ENCODE measurements at regions not wholly inside any gene's neighbourhood (a gene's known extent, or its start where the extent isn't known, plus 50 kb on each side); places are given as distances from the start of the nearest gene placed in this dataset.
"Not testable (repeated sequence)": the region's sequence is repeated elsewhere in the genome, so short reads cannot be mapped to it uniquely, and the experiment has no call there.

DNA sequence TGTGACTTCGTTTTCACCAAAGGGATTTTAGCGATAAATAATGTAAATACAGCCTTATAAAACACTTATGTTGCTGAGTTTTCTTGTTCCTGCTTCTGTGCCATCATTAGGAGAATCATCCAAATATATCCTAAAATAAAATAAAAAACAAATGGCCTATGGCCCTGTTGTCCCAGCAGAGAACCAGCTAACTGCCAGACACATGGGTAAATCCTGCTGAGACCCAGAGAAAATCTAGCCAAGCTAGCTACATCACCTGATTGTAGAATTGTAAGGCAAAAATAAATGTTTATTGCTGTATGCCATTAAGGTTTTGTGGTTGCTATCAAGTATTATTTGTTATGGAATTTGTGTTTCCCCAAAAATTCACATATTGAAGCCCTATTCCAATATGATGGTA is 631.2 kb upstream of the SYNCRIP start:
- DNase-seq (ENCODE audit: low spot score) = no peak

DNA sequence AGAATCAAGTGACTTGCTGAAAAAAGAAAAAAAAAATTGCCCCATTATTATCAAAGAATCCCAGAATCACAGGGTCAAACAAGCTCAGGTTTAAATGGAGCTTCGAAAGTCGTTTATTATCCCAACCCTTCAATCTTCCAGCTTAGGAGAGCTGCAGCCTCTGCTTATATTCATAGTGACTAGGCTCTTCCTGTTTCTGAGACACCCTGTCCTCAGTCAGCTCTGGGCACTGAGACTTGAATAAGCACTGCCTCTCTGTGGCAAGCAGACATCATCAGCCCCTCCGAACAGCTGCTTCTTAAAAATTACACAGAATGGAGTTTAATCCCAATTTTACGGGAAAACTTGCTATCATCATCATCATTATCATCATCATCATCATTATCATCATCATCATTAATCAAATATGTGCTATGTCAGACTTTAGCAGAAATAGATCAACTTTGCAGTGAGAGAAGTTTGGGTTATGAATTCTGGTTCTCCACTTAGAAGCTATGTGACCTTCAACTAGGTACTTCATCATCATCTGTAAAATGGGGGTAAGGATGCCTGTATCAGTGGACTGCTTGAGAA is 614.0 kb upstream of the SYNCRIP start:
- no peak for DNase-seq (ENCODE audit: low spot score)

DNA sequence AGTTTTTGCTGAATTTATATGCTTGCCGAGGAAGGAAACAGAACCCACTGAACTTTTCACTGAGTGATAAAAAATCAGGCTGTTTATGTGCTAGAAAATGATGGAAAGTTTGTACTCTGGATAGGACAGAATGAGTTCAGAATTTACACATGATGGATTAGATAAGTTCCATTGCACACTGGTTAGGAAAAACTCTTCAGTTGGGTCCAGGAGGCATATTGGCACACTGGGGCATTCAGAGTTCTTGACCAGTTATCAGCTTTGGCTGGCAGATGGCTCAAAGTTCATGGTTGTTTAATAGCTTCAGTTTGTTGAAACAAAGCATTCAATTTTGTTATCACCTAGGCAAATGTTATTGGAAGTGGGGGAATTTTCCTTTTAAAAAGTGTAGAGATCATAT is 613.3 kb upstream of the SYNCRIP start:
- no peak for DNase-seq (ENCODE audit: low spot score)

DNA sequence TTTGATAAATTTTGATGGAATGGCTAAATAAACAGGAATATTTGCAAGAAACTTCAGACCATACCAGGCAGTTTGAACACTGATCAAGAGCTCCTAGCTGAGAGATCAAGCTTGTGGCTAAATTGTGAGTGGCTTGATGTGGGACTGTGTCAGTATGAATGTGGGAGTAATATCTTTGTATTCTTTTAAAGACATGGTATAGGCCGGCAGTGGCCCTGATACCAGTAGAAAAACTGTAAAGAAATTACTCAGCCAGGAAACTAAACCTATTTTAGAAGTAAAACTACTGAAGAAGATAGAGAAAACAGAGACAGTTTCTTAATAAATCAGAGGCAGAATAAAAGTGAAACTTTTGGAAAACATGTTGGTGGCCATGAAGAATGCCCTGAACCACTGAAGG is 608.4 kb upstream of the SYNCRIP start:
- no peak for DNase-seq (ENCODE audit: low spot score)

DNA sequence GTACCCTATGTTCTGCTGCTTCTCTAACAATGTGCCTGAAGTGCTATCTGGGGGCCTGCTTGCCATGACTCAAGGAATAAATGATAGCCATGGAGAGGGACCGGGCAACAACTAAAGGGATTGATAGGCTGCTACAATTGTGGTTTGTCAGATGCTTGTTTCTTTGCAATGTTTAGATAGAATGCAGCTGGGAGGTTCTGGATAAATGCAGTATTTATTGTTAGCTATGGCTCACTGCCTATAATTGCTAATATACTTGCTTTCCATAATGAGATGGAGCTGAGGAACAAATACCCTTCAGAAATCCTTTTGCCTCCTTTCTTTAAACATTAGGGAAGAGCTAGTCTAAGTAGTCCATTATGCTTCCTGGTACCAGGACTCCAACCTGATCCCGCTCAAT is 575.2 kb upstream of the SYNCRIP start:
- DNase-seq (ENCODE audit: low spot score) = no peak

DNA sequence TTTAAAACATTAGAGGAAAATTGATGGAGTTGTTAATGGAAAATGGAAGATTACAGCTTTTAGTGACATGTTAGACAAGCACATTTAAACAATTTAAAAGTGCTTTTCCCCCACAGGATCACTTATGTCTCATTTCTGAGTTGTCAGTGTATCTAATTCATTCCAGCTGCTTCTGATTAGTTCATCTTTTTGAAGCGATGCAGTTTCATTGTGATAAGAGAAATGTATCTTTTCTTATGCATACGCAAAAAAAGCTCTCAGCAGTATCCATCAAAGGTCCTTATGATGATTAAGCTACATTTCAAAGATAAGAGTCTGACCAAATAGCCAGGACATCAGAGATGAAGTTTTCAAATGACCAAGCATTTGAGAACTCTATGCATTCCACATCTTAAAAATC is 572.6 kb upstream of the SYNCRIP start:
- no peak for DNase-seq (ENCODE audit: low spot score)

DNA sequence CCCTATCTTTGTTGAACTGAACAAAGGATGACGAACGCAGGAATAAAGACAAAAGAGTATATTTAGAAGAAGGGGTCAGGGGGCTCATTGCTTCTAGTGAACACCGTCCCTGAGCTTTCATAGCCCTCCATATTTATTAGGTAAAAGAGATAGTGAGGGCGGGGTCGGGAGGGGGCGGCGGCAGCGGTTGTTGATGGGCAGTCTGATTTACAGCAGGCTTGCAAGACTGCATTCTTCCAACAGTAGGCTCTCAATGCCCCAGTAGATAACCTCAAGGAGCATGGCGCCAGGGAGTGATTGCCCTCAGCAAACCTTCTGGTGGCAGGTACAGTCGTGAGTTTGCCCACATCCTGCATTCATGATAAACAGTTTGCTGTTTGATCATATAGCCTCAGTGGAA is 563.3 kb upstream of the SYNCRIP start:
- no peak for DNase-seq (ENCODE audit: low spot score)

DNA sequence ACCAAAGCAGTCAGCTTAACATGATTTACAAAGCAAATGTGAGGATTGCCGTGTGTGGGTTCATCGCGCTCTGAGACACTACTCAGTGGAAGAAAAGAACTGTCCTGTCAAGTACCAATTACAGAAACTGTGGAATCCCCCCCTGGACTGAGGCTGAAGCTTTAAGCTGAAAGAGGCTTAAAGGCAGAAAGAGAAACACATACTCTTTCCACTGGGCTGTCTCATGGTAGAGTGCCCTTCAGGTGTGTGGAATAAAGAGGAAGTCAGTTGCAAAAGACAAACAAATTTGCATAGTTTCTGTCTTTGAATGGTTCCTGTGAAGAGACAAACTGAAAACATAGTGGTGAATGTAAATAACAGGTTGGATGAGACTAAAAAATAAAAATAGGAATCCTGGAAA is 560.4 kb upstream of the SYNCRIP start:
- no peak for DNase-seq (ENCODE audit: low spot score)

DNA sequence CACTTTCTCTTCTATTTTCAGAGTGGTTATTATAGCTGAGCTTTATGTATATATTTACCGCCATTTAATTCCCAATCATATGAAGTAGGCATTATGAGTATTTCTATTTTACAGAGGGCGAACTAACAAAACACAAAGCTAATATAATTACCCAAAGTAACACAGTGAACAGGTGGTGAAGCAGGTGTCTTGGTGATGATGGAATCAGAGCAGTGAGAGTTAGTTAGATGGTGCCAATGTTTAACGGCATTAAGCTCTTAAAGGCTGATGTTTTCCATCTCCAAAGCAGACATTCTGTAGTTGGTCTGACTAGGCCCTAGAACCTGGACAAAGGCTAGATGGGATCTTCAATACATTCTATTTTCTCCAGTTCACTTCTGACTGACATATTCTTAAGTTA is 551.1 kb upstream of the SYNCRIP start:
- DNase-seq (ENCODE audit: low spot score) = no peak

DNA sequence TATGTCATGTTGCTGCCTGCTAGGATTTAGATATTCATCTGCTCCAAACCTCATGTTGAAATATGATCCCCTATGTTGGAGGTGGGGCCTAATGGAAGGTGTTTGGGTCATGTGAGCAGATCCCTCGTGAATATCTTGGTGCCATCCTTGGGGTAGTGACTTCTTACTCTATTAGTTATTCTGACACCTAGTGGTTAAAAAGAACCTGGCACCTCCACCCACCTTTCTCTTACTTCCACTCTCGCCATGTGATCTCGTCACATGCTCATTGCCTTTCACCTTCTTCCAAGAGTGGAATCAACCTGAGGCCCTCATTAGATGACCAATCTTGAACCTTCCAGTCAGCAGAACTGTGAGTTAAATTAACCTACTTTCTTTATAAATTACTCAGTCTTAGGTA is 549.4 kb upstream of the SYNCRIP start:
- no peak for DNase-seq (ENCODE audit: low spot score)

DNA sequence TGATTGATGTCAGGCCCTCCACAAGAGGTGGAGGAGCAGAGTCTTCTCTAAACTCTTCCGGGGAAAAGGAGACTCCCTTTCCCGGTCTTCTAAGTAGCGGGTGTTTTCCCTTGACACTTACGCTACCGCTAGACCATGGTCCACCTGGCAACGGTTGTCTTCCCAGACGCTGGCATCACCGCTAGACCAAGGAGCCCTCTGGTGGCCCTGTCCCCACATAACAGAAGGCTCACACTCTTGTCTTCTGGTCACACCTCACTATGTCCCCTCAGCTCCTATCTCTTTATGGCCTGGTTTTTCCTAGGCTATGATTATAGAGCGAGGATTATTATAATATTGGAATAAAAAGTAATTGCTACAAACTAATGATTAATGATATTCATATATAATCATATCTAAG is 532.5 kb upstream of the SYNCRIP start:
- peak; percentile 38 for DNase-seq (ENCODE audit: low spot score)

DNA sequence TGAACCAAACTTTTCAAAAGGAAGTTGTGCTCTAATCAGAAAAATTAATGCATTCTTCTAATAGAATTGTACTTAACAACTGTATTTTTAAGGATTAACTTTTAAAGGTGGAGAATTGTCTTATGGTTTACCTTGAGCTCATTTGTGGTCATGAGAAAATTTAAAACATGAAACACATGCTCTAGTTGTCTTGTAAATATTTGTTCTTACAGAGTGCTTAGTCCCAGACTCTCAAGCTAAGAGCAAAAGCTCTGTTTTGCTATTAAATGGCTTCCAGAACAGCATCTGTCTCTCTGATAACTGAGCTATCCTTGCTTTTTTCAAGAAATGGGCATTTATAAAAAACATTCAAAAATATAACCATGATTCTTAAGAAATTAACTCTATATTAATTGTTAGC is 512.2 kb upstream of the SYNCRIP start:
- DNase-seq (ENCODE audit: low spot score) = no peak

DNA sequence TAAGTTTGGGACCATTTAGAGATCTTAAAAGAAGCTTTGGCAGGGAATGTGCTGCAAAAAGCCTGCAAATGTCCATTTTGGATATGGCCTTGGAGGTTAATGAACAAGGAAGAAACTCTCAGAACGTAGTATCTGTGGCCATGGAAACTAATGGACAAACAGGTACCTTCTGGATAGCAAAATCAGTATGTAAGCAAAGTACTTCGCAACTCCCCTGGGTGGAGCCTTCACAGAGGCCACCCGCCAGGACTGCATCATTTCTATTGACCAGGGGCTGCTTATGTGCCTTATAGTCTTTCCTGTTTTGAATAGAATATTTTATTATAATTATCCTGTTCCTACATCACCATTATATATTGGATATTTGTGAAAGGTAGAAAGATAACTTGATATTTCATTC is 510.8 kb upstream of the SYNCRIP start:
- no peak for DNase-seq (ENCODE audit: low spot score)

DNA sequence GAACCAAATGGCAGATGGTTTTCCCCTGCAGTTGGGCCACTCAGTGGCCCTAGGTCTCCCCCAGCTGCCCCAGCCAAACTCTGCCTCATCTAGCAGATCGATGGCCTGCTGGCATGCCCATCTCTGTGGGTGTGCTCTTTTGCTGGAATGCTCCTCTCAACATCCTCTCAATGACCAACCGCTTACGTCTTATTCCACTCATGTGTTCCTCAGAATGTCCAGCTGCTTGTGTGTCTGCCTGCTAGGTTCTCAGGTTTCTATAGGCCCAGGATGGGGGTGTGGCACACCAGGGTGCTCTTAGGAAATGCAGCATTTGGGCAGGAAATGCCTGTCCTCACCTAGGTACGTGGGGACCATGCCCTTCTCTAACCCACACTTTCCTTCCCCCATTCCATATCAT is 509.9 kb upstream of the SYNCRIP start:
- DNase-seq (ENCODE audit: low spot score) = no peak

DNA sequence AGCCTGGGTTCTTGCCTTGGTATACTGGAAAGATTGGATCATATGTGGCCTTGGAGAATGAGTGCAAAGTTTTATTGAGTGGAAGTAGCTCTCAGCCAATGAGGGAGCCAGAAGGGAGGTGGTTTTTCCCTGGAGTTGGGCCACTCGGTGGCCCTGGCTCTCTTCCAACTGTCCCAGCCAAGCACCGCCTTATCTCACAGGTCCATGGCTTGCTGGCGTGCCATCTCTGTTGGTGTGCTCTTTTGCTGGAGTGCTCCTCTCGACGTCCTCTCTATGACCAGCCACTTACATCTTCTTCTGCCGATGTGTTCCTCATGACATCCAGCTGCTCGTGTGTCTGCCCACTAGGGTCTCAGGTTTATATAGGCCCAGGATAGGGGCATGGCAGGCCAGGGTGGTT is 505.9 kb upstream of the SYNCRIP start:
- no peak for DNase-seq (ENCODE audit: low spot score)

DNA sequence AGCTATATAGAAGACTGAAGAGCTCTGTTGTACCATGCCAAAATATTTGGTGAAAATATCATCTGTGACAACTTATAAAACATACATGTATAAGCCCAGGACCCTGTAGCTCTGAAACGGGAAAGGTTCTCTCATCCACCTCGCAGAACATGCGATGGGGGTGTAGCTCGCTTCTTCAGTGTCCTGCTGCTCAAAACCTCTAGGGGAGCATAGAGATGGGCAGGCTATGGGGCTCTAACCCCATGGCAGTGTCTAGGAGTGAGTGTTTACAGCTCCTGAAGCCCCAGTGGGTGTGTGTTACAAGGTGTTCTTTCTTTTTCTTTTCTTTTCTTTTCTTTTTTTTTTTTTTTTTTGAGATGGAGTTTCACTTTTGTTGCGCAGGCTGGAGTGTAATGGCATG is 505.2 kb upstream of the SYNCRIP start:
- DNase-seq (ENCODE audit: low spot score) = no peak

DNA sequence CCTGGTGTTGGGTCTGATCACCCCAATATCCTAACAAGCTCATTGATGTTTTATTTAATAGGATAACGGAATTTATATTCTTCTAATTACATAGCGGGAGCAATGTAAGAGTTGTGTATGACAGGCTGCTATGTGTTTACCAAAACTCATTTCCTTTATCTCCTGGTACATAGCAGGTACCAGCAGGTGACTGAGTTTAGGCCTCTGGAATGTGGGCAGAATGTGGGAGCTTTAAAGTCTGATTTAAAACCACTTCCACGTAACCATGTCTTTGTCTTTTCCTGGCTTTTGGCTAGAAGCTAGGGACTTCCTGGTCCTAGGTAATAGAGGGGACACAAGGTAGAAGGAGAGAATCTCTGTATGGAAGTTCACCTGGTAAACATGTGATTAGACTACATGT is 504.6 kb upstream of the SYNCRIP start:
- no peak for DNase-seq (ENCODE audit: low spot score)

DNA sequence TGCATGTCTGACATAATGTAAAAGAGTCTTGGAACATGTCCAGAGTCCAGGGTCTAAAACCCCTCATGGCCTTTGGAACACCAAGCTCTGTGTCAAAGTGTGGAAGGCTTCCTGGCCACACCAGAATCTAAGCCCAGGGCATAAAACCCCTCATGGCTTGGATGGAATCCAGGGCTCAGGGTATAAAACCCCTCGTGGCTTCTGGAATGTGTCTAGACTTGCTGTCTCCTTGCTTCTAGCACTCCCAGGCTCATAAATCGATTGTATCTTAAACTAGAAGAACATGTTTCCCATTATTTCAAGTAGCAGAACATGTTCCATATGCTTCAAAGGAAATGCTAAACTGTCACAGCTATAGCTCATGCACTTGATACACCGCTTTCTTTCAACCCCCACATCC is 504.1 kb upstream of the SYNCRIP start:
- DNase-seq (ENCODE audit: low spot score) = not testable (repeated sequence)

DNA sequence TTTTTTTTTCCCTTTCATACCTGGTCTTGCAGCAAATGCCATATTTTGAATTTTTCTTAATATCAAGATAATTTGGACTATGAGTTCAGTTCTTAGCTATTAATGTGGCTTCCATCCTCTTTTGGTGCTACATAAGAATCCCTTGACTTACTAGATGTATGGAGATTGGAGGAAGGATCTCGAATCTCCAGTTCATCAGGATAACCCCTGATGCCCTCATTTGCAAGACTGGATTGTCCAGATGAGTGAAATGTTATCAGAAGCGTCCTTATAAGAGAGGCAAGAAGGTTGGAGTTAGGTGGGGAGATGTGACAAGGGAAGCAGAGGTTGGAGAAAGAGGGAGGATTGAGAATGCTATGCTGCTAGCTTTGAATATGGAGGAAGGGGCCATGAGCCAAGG is 499.6 kb upstream of the SYNCRIP start:
- no peak for DNase-seq (ENCODE audit: low spot score)

DNA sequence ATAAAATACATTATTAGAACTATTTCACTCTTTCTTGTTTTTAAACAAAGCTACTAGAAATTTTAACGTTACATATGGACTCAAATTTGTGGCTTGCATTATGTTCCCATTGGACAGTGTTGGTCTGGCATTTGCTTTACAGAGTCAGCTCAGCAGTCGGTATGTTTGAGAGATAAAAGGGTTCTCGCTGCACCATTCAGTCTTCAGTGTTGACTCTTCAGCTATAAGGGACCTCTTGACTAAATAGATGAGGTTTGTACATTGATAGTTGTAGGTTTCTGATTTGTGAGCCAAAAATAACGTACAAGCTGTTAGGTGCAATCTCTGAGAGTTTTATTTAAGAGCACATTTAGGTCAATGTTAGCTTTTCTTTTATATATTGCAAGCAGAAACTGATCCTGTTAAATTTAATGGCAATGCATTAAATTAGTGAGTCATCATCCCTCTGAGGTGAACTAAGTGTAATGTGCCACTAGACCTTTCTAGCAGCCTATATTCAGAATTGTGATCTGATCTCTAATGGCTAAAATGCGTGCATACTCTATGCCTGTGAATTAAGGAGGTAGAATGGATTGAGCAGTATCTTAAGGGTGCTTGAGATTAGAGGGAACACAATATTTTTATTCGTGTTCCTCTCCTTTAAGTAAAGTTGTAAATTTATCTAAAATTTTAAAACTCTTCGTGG is 485.6 kb upstream of the SYNCRIP start:
- DNase-seq (ENCODE audit: low spot score) = no peak

DNA sequence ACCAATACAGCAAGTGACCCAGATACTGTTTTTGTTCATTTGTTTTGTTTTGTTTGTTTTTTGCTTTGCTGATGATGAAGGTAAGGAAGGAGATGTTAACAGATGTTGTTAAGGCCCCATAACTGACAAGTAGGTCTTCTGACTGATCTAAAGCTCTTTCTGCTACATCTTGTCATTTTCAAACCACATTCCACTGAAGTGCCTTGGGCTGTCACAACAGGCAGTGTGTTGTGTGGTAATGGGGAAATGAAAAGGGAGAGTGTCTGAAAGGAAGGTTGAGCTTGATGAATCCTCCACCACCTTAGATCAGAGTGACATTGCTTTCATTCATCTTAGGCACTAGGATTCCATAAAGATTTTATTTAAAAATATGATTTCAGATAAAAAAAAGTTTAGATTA is 479.4 kb upstream of the SYNCRIP start:
- no peak for DNase-seq (ENCODE audit: low spot score)

DNA sequence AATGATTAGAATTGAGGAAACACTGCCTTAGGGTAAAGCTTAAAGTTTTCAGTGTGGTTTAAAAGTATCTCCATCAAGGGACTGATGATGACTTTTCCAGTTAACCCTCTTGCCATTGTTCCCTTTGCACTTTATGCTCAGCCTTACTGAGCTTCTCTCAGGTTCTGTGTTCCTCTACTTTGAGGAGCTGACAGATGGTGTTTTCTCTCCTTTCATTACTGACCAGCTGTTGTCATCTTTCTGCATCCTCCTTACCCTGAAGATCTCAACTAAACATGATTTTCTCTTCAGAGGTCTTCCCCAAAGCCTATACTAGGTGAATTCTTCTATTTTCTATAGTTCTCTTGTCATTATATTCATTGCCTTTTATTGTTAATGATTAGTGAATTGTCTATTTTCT is 475.6 kb upstream of the SYNCRIP start:
- DNase-seq (ENCODE audit: low spot score) = no peak

DNA sequence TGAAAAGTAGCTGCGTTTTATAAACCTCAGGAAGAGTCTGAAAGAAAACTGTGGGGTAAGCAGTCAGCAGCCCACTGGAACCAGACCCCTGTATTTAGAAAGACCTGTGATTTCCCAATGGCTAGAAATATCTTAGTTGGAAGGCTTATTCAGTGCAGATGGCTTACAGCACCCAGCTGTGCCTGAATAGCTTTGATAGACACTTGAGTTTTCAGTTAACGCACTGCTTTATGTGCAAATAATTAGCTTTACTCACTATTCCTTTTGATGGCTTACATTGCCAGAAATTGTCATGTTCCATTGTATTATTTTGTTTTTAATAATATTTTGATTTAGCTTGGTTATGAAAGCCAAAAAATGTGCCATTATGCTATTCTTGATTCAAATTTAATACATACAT is 465.3 kb upstream of the SYNCRIP start:
- DNase-seq (ENCODE audit: low spot score) = no peak

DNA sequence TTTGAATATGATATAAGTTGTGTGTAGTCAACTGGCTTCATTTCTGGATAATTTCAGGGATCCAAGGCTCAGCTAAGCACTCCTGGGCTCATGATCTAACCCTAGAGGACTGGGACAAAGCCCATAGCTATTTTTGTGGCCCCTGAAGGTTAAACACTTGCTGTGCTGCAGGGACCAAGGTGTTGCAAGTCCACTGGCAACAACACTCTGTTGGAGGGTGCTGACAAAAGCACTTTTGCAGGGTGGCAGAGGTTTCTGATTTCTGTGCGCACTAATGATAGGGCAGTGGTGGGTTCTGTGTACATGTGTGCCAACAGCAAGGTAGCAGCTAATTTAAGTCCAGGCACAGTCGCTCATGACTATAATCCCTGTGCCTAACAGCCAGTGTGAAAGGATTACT is 445.3 kb upstream of the SYNCRIP start:
- no peak for DNase-seq (ENCODE audit: low spot score)

Data from mucosa of gallbladder (tissue), 1 donor.